Lower leg skin (tissue), 4 donors: ENCODE measurements at regions not wholly inside any gene's neighbourhood (a gene's known extent, or its start where the extent isn't known, plus 50 kb on each side); places are given as distances from the start of the nearest gene placed in this dataset.
"Not testable (repeated sequence)": the region's sequence is repeated elsewhere in the genome, so short reads cannot be mapped to it uniquely, and the experiment has no call there.

Source experiments
- DNase-seq, 2 donors: peaks; one replicate each; pipeline ENCODE4 v3.0.0-alpha.2; 2019; ENCODE audit warnings: low spot score in 2 of 2
- H3K4me3 ChIP-seq: fragments of 200-600 bp; sonication (generic); 2 replicates; pipeline ENCODE4 v1.5.1; 2017; ENCODE audit warnings: mild to moderate bottlenecking, low read depth; ENCODE audit not compliant: poor library complexity, severe bottlenecking
- POLR2A ChIP-seq, 2 donors: fragments of 450-650 bp; IDR thresholded peaks; one replicate each; pipeline ENCODE4 v1.6.1; 2016 to 2017; ENCODE audit warnings: antibody characterized with exemption in 2 of 2, mild to moderate bottlenecking in 1 of 2, moderate library complexity in 1 of 2
- WGBS, 2 donors: methylation state at CpG; one replicate each; pipeline ENCODE4 v1.1.5; 2018; 5-methylcytosine and 5-hydroxymethylcytosine counted together
- intact Hi-C: fragments of 100-400 bp; cut with DNase I; formaldehyde crosslinking; loops from one replicate; pipeline ENCODE4 v1.15.0; 2023; ENCODE audit warnings: low total_unique reads
- TF ChIP-seq, protein P1 (sequence below), 3 donors: fragments of 450-650 bp; IDR thresholded peaks; one replicate each; pipeline ENCODE4 v1.5.1; 2016; ENCODE audit warnings: antibody characterized with exemption in 3 of 3, mild to moderate bottlenecking in 3 of 3, moderate library complexity in 2 of 3

DNA sequence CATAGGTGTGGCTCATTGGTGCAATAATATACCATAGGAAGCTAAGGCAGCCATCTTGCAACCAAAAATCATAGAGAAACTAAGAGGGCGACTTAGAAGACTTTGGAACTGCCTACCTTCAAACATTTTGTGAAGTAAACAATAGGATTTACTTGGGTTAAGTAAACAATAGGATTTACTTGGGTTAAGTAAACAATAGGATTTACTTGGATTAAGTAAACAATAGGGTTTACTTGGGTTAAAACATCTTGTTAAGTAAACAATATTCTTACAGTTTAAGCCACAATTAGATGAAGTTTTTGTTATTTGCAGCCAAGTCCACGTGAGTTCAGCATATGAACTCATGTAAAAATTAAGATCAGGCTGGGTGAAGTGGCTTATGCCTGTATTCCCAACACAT is 722.4 kb upstream of the AUTS2 start:
- TF ChIP-seq, protein P1, sequence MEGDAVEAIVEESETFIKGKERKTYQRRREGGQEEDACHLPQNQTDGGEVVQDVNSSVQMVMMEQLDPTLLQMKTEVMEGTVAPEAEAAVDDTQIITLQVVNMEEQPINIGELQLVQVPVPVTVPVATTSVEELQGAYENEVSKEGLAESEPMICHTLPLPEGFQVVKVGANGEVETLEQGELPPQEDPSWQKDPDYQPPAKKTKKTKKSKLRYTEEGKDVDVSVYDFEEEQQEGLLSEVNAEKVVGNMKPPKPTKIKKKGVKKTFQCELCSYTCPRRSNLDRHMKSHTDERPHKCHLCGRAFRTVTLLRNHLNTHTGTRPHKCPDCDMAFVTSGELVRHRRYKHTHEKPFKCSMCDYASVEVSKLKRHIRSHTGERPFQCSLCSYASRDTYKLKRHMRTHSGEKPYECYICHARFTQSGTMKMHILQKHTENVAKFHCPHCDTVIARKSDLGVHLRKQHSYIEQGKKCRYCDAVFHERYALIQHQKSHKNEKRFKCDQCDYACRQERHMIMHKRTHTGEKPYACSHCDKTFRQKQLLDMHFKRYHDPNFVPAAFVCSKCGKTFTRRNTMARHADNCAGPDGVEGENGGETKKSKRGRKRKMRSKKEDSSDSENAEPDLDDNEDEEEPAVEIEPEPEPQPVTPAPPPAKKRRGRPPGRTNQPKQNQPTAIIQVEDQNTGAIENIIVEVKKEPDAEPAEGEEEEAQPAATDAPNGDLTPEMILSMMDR (IDR thresholded peaks at IDR 0.05) = no peak
- no peak for TF ChIP-seq POLR2A (IDR thresholded peaks at IDR 0.05)
- no peak overlapping the region for H3K4me3 ChIP-seq
- DNase-seq = no peak
- 80 to 83% methylated on average over 2 of the region's 2 CpGs for WGBS, 2 donors
- intact Hi-C loops = no loop called here

DNA sequence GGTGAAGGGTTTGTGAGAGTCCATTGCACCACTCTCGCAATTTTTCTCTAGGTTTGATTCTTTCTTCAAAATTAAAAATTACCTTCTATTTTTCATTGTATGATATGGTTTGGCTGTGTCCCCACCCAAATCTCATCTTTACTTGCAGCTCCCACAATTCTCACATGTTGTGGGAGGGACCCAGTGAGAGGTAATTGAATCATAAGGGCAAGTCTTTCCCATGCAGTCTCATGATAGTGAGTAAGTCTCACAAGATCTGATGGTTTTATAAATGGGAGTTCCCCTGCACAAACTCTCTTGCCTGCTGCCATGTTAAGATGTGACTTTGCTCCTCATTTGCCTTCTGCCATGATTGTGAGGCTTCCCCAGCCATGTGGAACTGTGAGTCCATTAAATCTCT is 711.2 kb upstream of the AUTS2 start:
- DNase-seq, H3K4me3 ChIP-seq, intact Hi-C loops: not testable (repeated sequence)
- 88 to 95% methylated on average over 1 of the region's 1 CpG for WGBS, 2 donors

DNA sequence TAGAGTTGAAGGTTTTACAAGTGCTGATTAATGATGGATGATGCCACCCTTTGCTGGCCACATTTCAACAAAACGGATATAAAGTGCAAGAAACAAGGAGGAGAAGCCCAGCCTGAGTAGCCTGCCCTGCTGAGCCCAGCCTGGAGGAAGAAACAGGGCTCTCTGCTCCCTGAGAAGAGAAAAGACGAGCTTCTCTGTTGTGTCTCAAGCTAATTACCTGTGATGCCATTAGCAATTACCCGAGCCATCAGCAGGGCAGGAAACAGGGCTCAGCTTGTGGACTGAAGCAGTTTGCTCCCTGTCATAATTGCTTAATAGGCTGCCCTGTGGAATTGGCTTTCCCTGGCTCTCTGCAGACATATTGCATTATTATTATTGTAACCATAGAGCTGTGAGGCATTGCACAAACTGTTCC is 709.3 kb upstream of the AUTS2 start:
- H3K4me3 ChIP-seq = no peak overlapping the region
- TF ChIP-seq POLR2A (IDR thresholded peaks at IDR 0.05) = no peak
- TF ChIP-seq, protein P1 (IDR thresholded peaks at IDR 0.05) = no peak
- intact Hi-C loops = no loop called here
- 38 to 47% methylated on average over 3 of the region's 3 CpGs for WGBS, 2 donors
- DNase-seq = no peak

DNA sequence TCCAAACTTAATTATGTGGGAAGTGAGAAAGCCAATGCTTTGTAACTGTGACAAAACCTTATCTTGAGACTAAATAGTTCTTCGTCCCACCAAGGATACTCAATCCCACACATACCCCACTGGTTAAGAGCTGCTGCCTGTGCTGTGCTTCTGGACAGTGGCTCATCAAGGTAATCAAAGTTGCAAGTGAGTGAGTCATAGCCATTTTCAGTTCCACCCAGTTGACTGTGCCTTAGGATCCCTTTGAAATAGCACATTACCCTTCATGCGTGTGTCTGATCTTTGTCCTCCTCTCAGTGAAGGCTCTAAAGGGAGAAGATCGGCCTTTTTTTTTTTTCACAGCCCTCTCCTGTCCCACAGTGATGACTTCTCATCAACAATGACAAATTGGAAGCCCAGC is 706.0 kb upstream of the AUTS2 start:
- no peak overlapping the region for H3K4me3 ChIP-seq
- no peak for DNase-seq
- TF ChIP-seq, protein P1 (IDR thresholded peaks at IDR 0.05) = no peak
- TF ChIP-seq POLR2A (IDR thresholded peaks at IDR 0.05) = no peak
- 64 to 79% methylated on average over 3 of the region's 3 CpGs for WGBS, 2 donors
- intact Hi-C loops = no loop called here

DNA sequence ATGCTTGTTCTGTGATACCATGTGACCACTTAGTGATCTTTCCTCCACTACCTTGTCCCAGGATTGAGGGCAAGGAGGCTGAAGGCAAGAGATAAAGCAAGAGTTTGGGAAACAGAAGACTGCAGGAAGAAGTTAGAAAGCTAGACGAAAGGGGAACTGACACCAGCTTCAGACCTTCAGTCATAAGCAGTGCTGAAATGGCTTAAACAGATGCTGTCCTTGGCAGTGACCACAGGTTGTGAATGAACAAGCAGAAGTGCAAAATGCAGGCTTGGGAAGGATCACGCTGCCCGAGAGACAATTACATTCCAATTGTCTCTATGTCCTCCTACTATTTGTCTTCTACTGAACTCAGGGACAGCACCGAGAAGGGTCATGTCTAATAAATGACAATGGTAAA is 704.9 kb upstream of the AUTS2 start:
- no peak overlapping the region for H3K4me3 ChIP-seq
- WGBS, 2 donors = 60 to 62% methylated on average over 4 of the region's 4 CpGs
- no peak for DNase-seq
- TF ChIP-seq, protein P1 (IDR thresholded peaks at IDR 0.05) = no peak
- no peak for TF ChIP-seq POLR2A (IDR thresholded peaks at IDR 0.05)
- intact Hi-C loops = no loop called here

DNA sequence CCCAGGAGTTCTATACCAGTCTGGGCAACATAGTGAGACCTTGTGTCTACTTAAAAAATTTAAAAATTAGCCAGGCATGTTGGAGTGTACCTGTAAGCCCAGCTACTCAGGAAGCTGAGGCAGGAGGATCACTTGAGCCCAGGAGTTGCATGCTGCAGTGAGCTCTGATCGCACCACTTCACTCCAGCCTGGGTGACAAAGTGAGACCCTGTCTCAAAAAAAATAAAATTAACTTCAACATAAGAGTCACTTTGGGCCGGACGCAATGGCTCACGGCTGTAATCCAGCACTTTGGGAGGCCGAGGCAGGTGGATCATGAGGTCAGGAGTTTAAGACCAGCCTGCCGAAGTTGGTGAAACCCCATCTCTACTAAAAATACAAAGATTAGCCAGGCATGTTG is 699.1 kb upstream of the AUTS2 start:
- intact Hi-C loops, DNase-seq, H3K4me3 ChIP-seq: not testable (repeated sequence)
- 89 to 96% methylated on average over 6 of the region's 6 CpGs for WGBS, 2 donors

DNA sequence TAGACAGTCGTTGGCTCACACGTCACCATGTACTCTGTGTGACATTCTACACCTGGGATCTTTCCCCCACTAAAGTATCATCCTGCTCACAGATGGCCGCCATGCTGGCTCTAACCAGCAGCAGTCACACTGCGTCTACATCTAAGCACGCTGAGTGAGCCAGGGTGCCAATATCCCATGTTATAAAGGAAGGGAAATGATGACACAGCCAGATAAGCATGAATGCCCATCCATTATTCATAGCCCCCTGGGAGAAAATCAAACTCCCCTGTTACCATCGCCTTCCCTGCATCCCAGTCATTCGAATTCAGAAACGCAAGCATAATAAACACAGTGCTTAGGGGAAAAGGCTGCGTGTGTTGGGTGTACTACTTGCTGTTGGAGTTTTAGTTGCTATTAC is 698.2 kb upstream of the AUTS2 start:
- intact Hi-C loops = no loop called here
- DNase-seq = no peak
- 90 to 91% methylated on average over 9 of the region's 9 CpGs for WGBS, 2 donors
- TF ChIP-seq POLR2A (IDR thresholded peaks at IDR 0.05) = no peak
- TF ChIP-seq, protein P1 (IDR thresholded peaks at IDR 0.05) = no peak
- no peak overlapping the region for H3K4me3 ChIP-seq
